Kidney epithelial cell (primary cell): ENCODE measurements at regions not wholly inside any gene's neighbourhood (a gene's known extent, or its start where the extent isn't known, plus 50 kb on each side); places are given as distances from the start of the nearest gene placed in this dataset.
A peak's percentile ranks its signal among the peaks of the same experiment; 100 is the strongest.

ENCODE experiments used
- DNase-seq: peaks from one replicate; pipeline ENCODE4 v3.0.0-alpha.2; 2010; ENCODE audit warnings: low read depth
- H3K27me3 ChIP-seq: 2 replicates; pipeline ENCODE4 v1.6.0; 2011; ENCODE audit warnings: low read length; ENCODE audit not compliant: control insufficient read depth, insufficient read depth
- H3K36me3 ChIP-seq: 2 replicates; pipeline ENCODE4 v1.5.1; 2011; ENCODE audit warnings: low read length; ENCODE audit not compliant: control insufficient read depth, insufficient read depth
- H3K4me3 ChIP-seq: 2 replicates; pipeline ENCODE4 v1.5.1; 2011; ENCODE audit warnings: low read depth, mild to moderate bottlenecking, control low read depth, low read length
- CTCF ChIP-seq: IDR thresholded peaks from 2 replicates; pipeline ENCODE4 v1.5.1; 2011; ENCODE audit warnings: mild to moderate bottlenecking, moderate library complexity, low read length, control low read depth, inconsistent platforms; ENCODE audit not compliant: insufficient read depth, poor library complexity, severe bottlenecking

GRCh38 chr1:67524143-67525052 is 94.2 kb upstream of the SERBP1 start:
- Histone ChIP-seq H3K27me3 (no peaks in the 10 kb centered on the region), H3K36me3 (no peaks in the 10 kb centered on the region), H3K4me3 (no peak overlapping the region)
- DNase-seq: no peak
- TF ChIP-seq CTCF: peak; percentile 14

GRCh38 chr1:67525053-67525760 is 95.0 kb upstream of the SERBP1 start:
- TF ChIP-seq CTCF: no peak
- DNase-seq: no peak
- H3K36me3 ChIP-seq: no peaks in the 10 kb centered on the region
- H3K27me3 ChIP-seq: no peaks in the 10 kb centered on the region
- H3K4me3 ChIP-seq: no peak overlapping the region

- Histone ChIP-seq H3K36me3 (no peaks in the 10 kb centered on the region), H3K27me3 (no peaks in the 10 kb centered on the region), H3K4me3 (no peak overlapping the region)
- no peak for TF ChIP-seq CTCF
- no peak for DNase-seq
Observed at GRCh38 chr1:67528141-67528540, 97.9 kb upstream of the SERBP1 start.

GRCh38 chr1:67530071-67530470 is 99.9 kb upstream of the SERBP1 start:
- H3K36me3 ChIP-seq: no peaks in the 10 kb centered on the region
- no peaks in the 10 kb centered on the region for H3K27me3 ChIP-seq
- TF ChIP-seq CTCF: no peak
- DNase-seq: no peak
- H3K4me3 ChIP-seq: no peak overlapping the region

GRCh38 chr1:67532452-67533216 is 102.4 kb upstream of the SERBP1 start:
- peak; percentile 52 for DNase-seq
- peak; percentile 48 for TF ChIP-seq CTCF
- Histone ChIP-seq H3K4me3 (no peak overlapping the region), H3K36me3 (no peaks in the 10 kb centered on the region), H3K27me3 (no peaks in the 10 kb centered on the region)
